Ascending aorta (tissue), 2 donors: ENCODE measurements at regions not wholly inside any gene's neighbourhood (a gene's known extent, or its start where the extent isn't known, plus 50 kb on each side); places are given as distances from the start of the nearest gene placed in this dataset.

Source experiments
- DNase-seq, 2 donors: peaks; one replicate each; pipeline ENCODE4 v3.0.0-alpha.2; 2019; ENCODE audit warnings: low spot score in 2 of 2
- H3K27ac ChIP-seq, 2 donors: fragments of 200-600 bp; sonication (generic); one replicate each; pipeline ENCODE4 v1.5.1; 2016 to 2017; ENCODE audit warnings: mild to moderate bottlenecking in 1 of 2
- H3K27me3 ChIP-seq: fragments of 200-600 bp; sonication (generic); one replicate; pipeline ENCODE4 v1.5.1; 2017
- H3K36me3 ChIP-seq, 2 donors: fragments of 200-600 bp; sonication (generic); one replicate each; pipeline ENCODE4 v1.5.1; 2016
- H3K4me1 ChIP-seq, 2 donors: fragments of 200-600 bp; sonication (generic); one replicate each; pipeline ENCODE4 v1.5.1; 2016 to 2017; ENCODE audit warnings: mild to moderate bottlenecking in 1 of 2
- H3K4me3 ChIP-seq, 2 donors: fragments of 200-600 bp; sonication (generic); one replicate each; pipeline ENCODE4 v1.5.1; 2016 to 2017; ENCODE audit warnings: mild to moderate bottlenecking in 1 of 2
- H3K9me3 ChIP-seq, 2 donors: fragments of 200-600 bp; sonication (generic); one replicate each; pipeline ENCODE4 v1.5.1; 2016
- intact Hi-C: fragments of 100-400 bp; cut with DNase I; formaldehyde crosslinking; loops from one replicate; pipeline ENCODE4 v1.15.1; 2023
- TF ChIP-seq, protein P1 (sequence below), 3 experiments: fragments of 200-600 bp in 2 of 3; fragments of 450-650 bp in 1 of 3; sonication (generic) in 2 of 3; IDR thresholded peaks; one replicate each; pipeline ENCODE4 v1.5.1; 2016 to 2019; ENCODE audit warnings: antibody characterized with exemption in 3 of 3, mild to moderate bottlenecking in 1 of 3, moderate library complexity in 1 of 3

DNA sequence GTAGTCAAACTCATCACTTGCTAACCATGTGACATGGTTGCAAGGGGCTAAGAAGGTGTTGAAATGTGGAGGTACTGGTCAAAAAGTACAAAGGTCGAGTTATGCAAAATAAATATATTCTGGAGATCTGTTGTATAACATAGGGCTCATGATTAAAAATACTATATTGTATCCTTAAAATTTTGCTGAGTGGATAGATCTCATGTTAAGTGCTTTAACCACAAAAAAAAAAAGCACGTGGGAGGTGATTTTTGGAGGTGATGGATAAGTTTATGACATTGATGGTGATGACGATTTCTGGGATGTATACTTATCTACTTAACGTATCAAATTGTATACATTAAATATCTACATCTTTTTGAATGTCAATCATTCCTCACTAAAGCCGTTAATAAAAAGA, 96.2 kb upstream of the PAPPA start:
- H3K9me3 ChIP-seq, result no peaks in the 10 kb centered on the region
- TF ChIP-seq, protein P1, sequence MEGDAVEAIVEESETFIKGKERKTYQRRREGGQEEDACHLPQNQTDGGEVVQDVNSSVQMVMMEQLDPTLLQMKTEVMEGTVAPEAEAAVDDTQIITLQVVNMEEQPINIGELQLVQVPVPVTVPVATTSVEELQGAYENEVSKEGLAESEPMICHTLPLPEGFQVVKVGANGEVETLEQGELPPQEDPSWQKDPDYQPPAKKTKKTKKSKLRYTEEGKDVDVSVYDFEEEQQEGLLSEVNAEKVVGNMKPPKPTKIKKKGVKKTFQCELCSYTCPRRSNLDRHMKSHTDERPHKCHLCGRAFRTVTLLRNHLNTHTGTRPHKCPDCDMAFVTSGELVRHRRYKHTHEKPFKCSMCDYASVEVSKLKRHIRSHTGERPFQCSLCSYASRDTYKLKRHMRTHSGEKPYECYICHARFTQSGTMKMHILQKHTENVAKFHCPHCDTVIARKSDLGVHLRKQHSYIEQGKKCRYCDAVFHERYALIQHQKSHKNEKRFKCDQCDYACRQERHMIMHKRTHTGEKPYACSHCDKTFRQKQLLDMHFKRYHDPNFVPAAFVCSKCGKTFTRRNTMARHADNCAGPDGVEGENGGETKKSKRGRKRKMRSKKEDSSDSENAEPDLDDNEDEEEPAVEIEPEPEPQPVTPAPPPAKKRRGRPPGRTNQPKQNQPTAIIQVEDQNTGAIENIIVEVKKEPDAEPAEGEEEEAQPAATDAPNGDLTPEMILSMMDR (IDR thresholded peaks at IDR 0.05), result no peak
- intact Hi-C loops, result no loop called here

DNA sequence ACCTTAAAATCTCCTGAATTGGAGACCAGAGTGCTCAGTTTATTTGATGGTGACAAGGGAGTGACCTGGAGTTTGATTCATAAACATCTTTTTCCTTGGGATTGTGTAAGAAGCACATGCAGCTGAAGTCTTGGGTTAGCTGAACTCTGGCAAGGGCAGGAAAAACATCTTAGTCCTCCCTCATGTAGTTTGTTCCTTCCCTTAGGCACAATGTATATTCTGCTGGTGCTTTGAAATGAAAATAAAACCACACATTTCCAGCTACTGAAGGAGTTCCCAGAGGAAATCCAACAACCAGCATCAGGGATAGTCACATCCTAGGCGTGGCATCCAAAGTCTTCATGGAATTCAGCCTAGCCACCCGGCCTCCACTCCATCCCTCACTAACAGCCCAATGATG, 95.2 kb upstream of the PAPPA start:
- TF ChIP-seq, protein P1 (IDR thresholded peaks at IDR 0.05), result no peak
- Histone ChIP-seq H3K36me3 (no peaks in the 10 kb centered on the region), H3K9me3 (no peaks in the 10 kb centered on the region), H3K4me3 (no peak overlapping the region), H3K4me1 (no peaks in the 10 kb centered on the region), H3K27me3 (no peaks in the 10 kb centered on the region), H3K27ac (no peak overlapping the region)
- intact Hi-C loops, result no loop called here
- DNase-seq, result no peak

More for the DNA sequence above, 96.2 kb upstream of the PAPPA start:
- no peak overlapping the region for H3K4me3 ChIP-seq
- DNase-seq, result no peak
- H3K27ac ChIP-seq, result no peak overlapping the region
- no peaks in the 10 kb centered on the region for H3K4me1 ChIP-seq
- no peaks in the 10 kb centered on the region for H3K27me3 ChIP-seq
- no peaks in the 10 kb centered on the region for H3K36me3 ChIP-seq

DNA sequence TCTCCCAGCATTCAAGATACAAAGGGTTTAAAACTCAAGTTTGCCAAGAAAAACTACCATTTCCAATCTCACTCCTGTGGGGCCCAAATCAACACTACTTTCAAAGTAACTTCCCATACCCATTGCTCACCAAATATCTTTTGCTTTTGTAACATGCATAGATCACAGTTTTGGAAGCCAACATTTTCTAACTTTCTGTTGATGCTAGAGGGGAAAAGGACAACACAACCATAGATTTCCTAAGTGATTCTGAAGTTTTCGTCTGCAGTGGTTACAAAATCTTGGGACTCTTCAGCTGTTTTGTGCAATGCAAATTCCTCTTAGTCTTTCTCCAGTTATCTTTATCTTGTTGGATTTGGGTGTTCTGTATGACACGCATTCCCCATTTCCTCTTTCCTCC, 94.1 kb upstream of the PAPPA start:
- no peak overlapping the region for H3K27ac ChIP-seq
- H3K4me1 ChIP-seq, result no peaks in the 10 kb centered on the region
- H3K27me3 ChIP-seq, result no peaks in the 10 kb centered on the region
- TF ChIP-seq, protein P1 (IDR thresholded peaks at IDR 0.05), result no peak
- H3K4me3 ChIP-seq, result no peak overlapping the region
- intact Hi-C loops, result no loop called here
- H3K9me3 ChIP-seq, result no peaks in the 10 kb centered on the region
- no peaks in the 10 kb centered on the region for H3K36me3 ChIP-seq
- DNase-seq, result no peak

DNA sequence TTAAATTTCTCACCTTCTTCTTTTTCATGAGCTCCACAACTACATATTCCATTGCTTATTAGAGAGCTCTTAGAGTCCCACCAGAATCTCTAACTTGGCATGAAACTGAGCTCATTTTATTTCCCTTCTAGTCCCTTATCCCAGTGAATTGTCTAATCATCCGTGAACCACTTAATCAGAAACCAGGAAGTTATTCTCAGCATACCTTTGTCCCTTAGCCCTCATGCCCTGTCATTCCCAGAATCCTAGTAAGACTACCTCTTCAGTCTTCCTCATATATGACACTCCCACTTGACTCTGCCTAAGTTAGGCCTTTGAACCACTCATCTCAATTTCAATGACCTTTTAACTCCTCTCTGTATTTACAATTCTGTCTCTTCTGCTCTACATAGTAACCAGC, 93.0 kb upstream of the PAPPA start:
- Histone ChIP-seq H3K36me3 (no peaks in the 10 kb centered on the region), H3K27ac (no peak overlapping the region), H3K4me3 (no peak overlapping the region), H3K4me1 (no peaks in the 10 kb centered on the region), H3K27me3 (no peaks in the 10 kb centered on the region), H3K9me3 (no peaks in the 10 kb centered on the region)
- TF ChIP-seq, protein P1 (IDR thresholded peaks at IDR 0.05), result no peak
- intact Hi-C loops, result no loop called here
- DNase-seq, result no peak

DNA sequence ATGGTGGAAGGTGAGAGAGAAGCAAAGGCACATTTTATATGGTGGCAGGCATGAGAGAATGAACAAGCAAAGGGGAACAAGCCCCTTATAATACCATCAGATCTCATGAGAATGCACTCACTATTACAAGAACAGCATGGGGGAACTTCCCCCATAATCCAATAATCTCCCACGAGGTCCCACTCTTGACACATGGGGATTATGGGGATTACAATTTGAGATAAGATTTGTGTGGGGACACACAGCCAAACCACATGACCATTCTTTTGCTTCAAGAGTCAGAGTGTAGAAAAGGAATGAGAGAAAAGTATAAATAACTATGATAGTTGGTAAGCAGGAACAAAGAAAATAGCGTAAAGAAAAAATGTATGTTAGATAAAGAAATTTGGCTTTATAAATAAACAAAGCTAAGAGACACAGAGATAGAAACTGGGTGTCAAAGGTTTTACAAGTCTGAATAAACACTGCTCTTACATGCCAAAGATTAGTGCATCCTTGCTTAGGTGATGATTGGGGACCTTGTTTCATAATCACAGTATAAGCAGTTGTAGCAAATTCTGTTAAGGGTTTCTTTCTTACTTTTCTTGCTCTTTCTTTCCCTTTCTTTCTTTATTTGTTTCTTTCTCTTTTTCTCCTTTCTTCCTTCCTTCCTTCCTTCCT, 91.9 kb upstream of the PAPPA start:
- intact Hi-C loops, result no loop called here

More for the DNA sequence above, 91.9 kb upstream of the PAPPA start:
- no peaks in the 10 kb centered on the region for H3K27me3 ChIP-seq
- TF ChIP-seq, protein P1 (IDR thresholded peaks at IDR 0.05), result no peak
- H3K36me3 ChIP-seq, result no peaks in the 10 kb centered on the region
- H3K4me1 ChIP-seq, result no peaks in the 10 kb centered on the region
- no peak overlapping the region for H3K27ac ChIP-seq
- no peak for DNase-seq
- no peak overlapping the region for H3K4me3 ChIP-seq
- H3K9me3 ChIP-seq, result no peaks in the 10 kb centered on the region
